ENCODE measurements at regions not wholly inside any gene's neighbourhood (a gene's known extent, or its start where the extent isn't known, plus 50 kb on each side); places are given as distances from the start of the nearest gene placed in this dataset.

- TF ChIP-seq CTCF (IDR thresholded peaks at IDR 0.05; ENCODE audit: poor library complexity) (no peak), EZH2 (IDR thresholded peaks at IDR 0.05; ENCODE audit: borderline replicate concordance) (no peak), EZH2phosphoT487 (IDR thresholded peaks at IDR 0.05; ENCODE audit: low read depth, severe bottlenecking, unreplicated experiment) (no peak)
These were observed 67.4 kb upstream of the VRK2 start for GRCh38 chr2:57979158-57979557.

All from hepatocyte (in vitro differentiated cells).